Cardiac muscle cell (in vitro differentiated cells and primary cell): ENCODE measurements at regions not wholly inside any gene's neighbourhood (a gene's known extent, or its start where the extent isn't known, plus 50 kb on each side); places are given as distances from the start of the nearest gene placed in this dataset.

Source experiments
- DNase-seq, 2 donors: peaks; one replicate each; pipeline versions ENCODE4 v3.0.0 to v3.0.0-alpha.2; 2010 to 2017; ENCODE audit warnings: low read depth in 1 of 2, low spot score in 1 of 2
- H3K27ac ChIP-seq: fragments of 200-600 bp; sonication (generic); 2 replicates; pipeline ENCODE4 v1.5.1; 2016
- H3K27me3 ChIP-seq: fragments of 200-600 bp; sonication (generic); 2 replicates; pipeline ENCODE4 v1.6.0; 2016; ENCODE audit warnings: control low read depth
- H3K36me3 ChIP-seq: fragments of 200-600 bp; sonication (generic); 2 replicates; pipeline ENCODE4 v1.5.1; 2016; ENCODE audit warnings: control low read depth
- H3K4me1 ChIP-seq: fragments of 200-600 bp; sonication (generic); 2 replicates; pipeline ENCODE4 v1.8.1; 2017; ENCODE audit warnings: low read depth, mild to moderate bottlenecking, mixed run types
- H3K4me3 ChIP-seq: fragments of 200-600 bp; sonication (generic); 2 replicates; pipeline ENCODE4 v1.5.1; 2016; ENCODE audit warnings: mild to moderate bottlenecking
- H3K9me3 ChIP-seq: fragments of 200-600 bp; sonication (generic); 2 replicates; pipeline ENCODE4 v1.5.1; 2017; ENCODE audit warnings: low read depth, mild to moderate bottlenecking, control low read depth
- CTCF ChIP-seq: IDR thresholded peaks from 2 replicates; pipeline ENCODE4 v1.5.1; 2012; ENCODE audit warnings: low read depth, mild to moderate bottlenecking, low read length

- Histone ChIP-seq H3K4me1 (no peaks in the 10 kb centered on the region), H3K27ac (no peak overlapping the region), H3K36me3 (no peaks in the 10 kb centered on the region), H3K4me3 (no peak overlapping the region), H3K27me3 (no peaks in the 10 kb centered on the region), H3K9me3 (no peaks in the 10 kb centered on the region)
- no peak for DNase-seq
- no peak for TF ChIP-seq CTCF
Observed at GRCh38 chr12:124436366-124436765, 131.0 kb downstream of the NCOR2 start.

GRCh38 chr12:124435806-124436345, 131.5 kb downstream of the NCOR2 start:
- H3K4me3 ChIP-seq, result no peak overlapping the region
- H3K36me3 ChIP-seq, result no peaks in the 10 kb centered on the region
- no peaks in the 10 kb centered on the region for H3K9me3 ChIP-seq
- H3K27ac ChIP-seq, result no peak overlapping the region
- no peak for TF ChIP-seq CTCF
- H3K27me3 ChIP-seq, result no peaks in the 10 kb centered on the region
- no peak for DNase-seq
- no peaks in the 10 kb centered on the region for H3K4me1 ChIP-seq

GRCh38 chr12:124434951-124435805, 132.2 kb downstream of the NCOR2 start:
- no peak overlapping the region for H3K4me3 ChIP-seq
- TF ChIP-seq CTCF, result no peak
- no peak for DNase-seq
- no peaks in the 10 kb centered on the region for H3K9me3 ChIP-seq
- no peaks in the 10 kb centered on the region for H3K27me3 ChIP-seq
- peak overlapping the region; percentile 69 for H3K27ac ChIP-seq
- no peaks in the 10 kb centered on the region for H3K4me1 ChIP-seq
- peaks cover under 1% of the 10 kb centered on the region for H3K36me3 ChIP-seq

GRCh38 chr12:124434354-124434753, 133.1 kb downstream of the NCOR2 start:
- no peaks in the 10 kb centered on the region for H3K9me3 ChIP-seq
- TF ChIP-seq CTCF, result no peak
- peak overlapping the region; percentile 69 for H3K27ac ChIP-seq
- H3K27me3 ChIP-seq, result no peaks in the 10 kb centered on the region
- H3K4me3 ChIP-seq, result no peak overlapping the region
- H3K4me1 ChIP-seq, result no peaks in the 10 kb centered on the region
- no peak for DNase-seq
- peaks cover 6% of the 10 kb centered on the region for H3K36me3 ChIP-seq

GRCh38 chr12:124433879-124434278, 133.5 kb downstream of the NCOR2 start:
- peaks cover 6% of the 10 kb centered on the region for H3K36me3 ChIP-seq
- no peaks in the 10 kb centered on the region for H3K9me3 ChIP-seq
- no peaks in the 10 kb centered on the region for H3K27me3 ChIP-seq
- no peak for DNase-seq
- no peaks in the 10 kb centered on the region for H3K4me1 ChIP-seq
- TF ChIP-seq CTCF, result no peak
- H3K27ac ChIP-seq, result peak overlapping the region; percentile 69
- no peak overlapping the region for H3K4me3 ChIP-seq
